H1 (cell line): ENCODE measurements at regions not wholly inside any gene's neighbourhood (a gene's known extent, or its start where the extent isn't known, plus 50 kb on each side); places are given as distances from the start of the nearest gene placed in this dataset.

Experiments used
- CTCF ChIA-PET: fragments of 300-600 bp; sonication (Branson Sonifier 250); formaldehyde crosslinking; loops from one replicate; lab custom pipeline; 2021; ENCODE audit not compliant: partially characterized antibody; lab: Charles Lee
- POLR2A ChIA-PET: fragments of 300-600 bp; sonication (Branson Sonifier 250); formaldehyde crosslinking; loops from one replicate; lab custom pipeline; 2021; ENCODE audit warnings: inconsistent platforms; ENCODE audit not compliant: partially characterized antibody; lab: Charles Lee
- DNase-seq, 2 experiments: peaks; one replicate each; pipeline versions ENCODE4 v3.0.0 to v3.0.0-alpha.2; 2010 to 2022; ENCODE audit warnings: low spot score in 2 of 2, low read depth in 1 of 2, mixed read lengths in 1 of 2
- FAIRE-seq: peaks from 2 replicates; lab custom pipeline; 2011; peaks lifted over from hg19 to GRCh38; lab: Jason Lieb, UNC
- H2AFZ ChIP-seq: 2 replicates; pipeline ENCODE4 v1.8.1; 2012; ENCODE audit warnings: low read length, inconsistent platforms
- H2AK5ac ChIP-seq: 2 replicates; pipeline ENCODE4 v1.6.1; 2013; ENCODE audit warnings: low read depth, low read length
- H2BK120ac ChIP-seq: replicated peaks from 2 replicates; pipeline ENCODE3; 2013; ENCODE audit warnings: low read depth, low read length, inconsistent platforms
- H2BK12ac ChIP-seq: 2 replicates; pipeline ENCODE4 v1.6.1; 2013; ENCODE audit warnings: low read depth, low read length
- H2BK15ac ChIP-seq: 2 replicates; pipeline ENCODE4 v1.6.1; 2013; ENCODE audit warnings: low read length
- H2BK20ac ChIP-seq: 2 replicates; pipeline ENCODE4 v1.6.1; 2013; ENCODE audit warnings: low read length
- H2BK5ac ChIP-seq: 2 replicates; pipeline ENCODE4 v1.6.1; 2013; ENCODE audit warnings: low read depth, low read length
- H3K14ac ChIP-seq: 2 replicates; pipeline ENCODE4 v1.6.1; 2013; ENCODE audit warnings: inconsistent platforms; ENCODE audit not compliant: insufficient read length
- H3K18ac ChIP-seq: 2 replicates; pipeline ENCODE4 v1.6.1; 2013; ENCODE audit warnings: low read length; ENCODE audit errors: extremely low read depth
- H3K23ac ChIP-seq: 2 replicates; pipeline ENCODE4 v1.6.1; 2013; ENCODE audit warnings: inconsistent platforms; ENCODE audit not compliant: insufficient read length
- H3K23me2 ChIP-seq: 2 replicates; pipeline ENCODE4 v1.6.1; 2013; ENCODE audit warnings: low read depth, low read length
- H3K27ac ChIP-seq: 2 replicates; pipeline ENCODE4 v1.6.1; 2011; ENCODE audit warnings: low read depth, low read length, inconsistent platforms
- H3K27me3 ChIP-seq, 4 experiments: replicated peaks in 1 of 4; 1 replicate in 1 of 4; 2 replicates in 3 of 4; pipeline versions ENCODE4 v1.6.1 to v1.8.1; 2011 to 2013; ENCODE audit warnings: low read length in 3 of 4, mild to moderate bottlenecking in 3 of 4, inconsistent platforms in 2 of 4, mixed read lengths in 2 of 4, moderate library complexity in 1 of 4; ENCODE audit not compliant: control insufficient read depth in 3 of 4, insufficient read depth in 3 of 4; ENCODE audit errors: extremely low read depth in 1 of 4
- H3K36me3 ChIP-seq, 4 experiments: 2 replicates each; pipeline versions ENCODE4 v1.6.1 to v1.8.1; 2011 to 2013; ENCODE audit warnings: mild to moderate bottlenecking in 4 of 4, low read length in 3 of 4, moderate library complexity in 2 of 4, control low read depth in 1 of 4, inconsistent platforms in 1 of 4; ENCODE audit not compliant: insufficient read depth in 4 of 4, control insufficient read depth in 2 of 4
- H3K4ac ChIP-seq: replicated peaks from 2 replicates; pipeline ENCODE3; 2013; ENCODE audit warnings: low read length, low read depth, mixed read lengths, inconsistent platforms; ENCODE audit not compliant: insufficient read length
- H3K4me1 ChIP-seq, 4 experiments: replicated peaks in 1 of 4; 1 replicate in 1 of 4; 2 replicates in 3 of 4; pipeline versions ENCODE4 v1.6.1 to v1.8.1; 2011 to 2013; ENCODE audit warnings: low read length in 3 of 4, inconsistent platforms in 2 of 4, mixed read lengths in 1 of 4; ENCODE audit not compliant: insufficient read depth in 4 of 4, control insufficient read depth in 3 of 4
- H3K4me2 ChIP-seq, 2 experiments: 2 replicates each; pipeline versions ENCODE4 v1.6.1 to v1.8.1; 2011 to 2013; ENCODE audit warnings: low read depth in 2 of 2, low read length in 2 of 2, control low read depth in 1 of 2, inconsistent platforms in 1 of 2, mild to moderate bottlenecking in 1 of 2; ENCODE audit not compliant: insufficient read depth in 1 of 2
- H3K4me3 ChIP-seq, 4 experiments: fragments of 200-600, 300-600 bp in 1 of 4; sonication (generic), shearing (Covaris generic), sonication (Bioruptor Twin) in 1 of 4; 2 replicates each; pipeline versions ENCODE4 v1.5.1 to v1.8.1; 2011 to 2016; ENCODE audit warnings: low read length in 4 of 4, low read depth in 3 of 4, control low read depth in 2 of 4, inconsistent platforms in 2 of 4, mild to moderate bottlenecking in 2 of 4, mixed read lengths in 1 of 4, moderate library complexity in 1 of 4; ENCODE audit not compliant: insufficient read depth in 2 of 4; ENCODE audit errors: extremely low read depth in 1 of 4
- H3K56ac ChIP-seq: replicated peaks from 2 replicates; pipeline ENCODE3; 2013; ENCODE audit warnings: low read depth, mild to moderate bottlenecking, mixed read lengths, low read length, inconsistent platforms; ENCODE audit not compliant: insufficient read length
- H3K79me1 ChIP-seq: 2 replicates; pipeline ENCODE4 v1.6.1; 2013; ENCODE audit warnings: low read depth, low read length, control low read depth
- H3K79me2 ChIP-seq, 2 experiments: 2 replicates each; pipeline versions ENCODE4 v1.6.1 to v1.8.1; 2012 to 2013; ENCODE audit warnings: low read length in 2 of 2, mild to moderate bottlenecking in 2 of 2, inconsistent platforms in 1 of 2; ENCODE audit not compliant: insufficient read depth in 2 of 2, control insufficient read depth in 1 of 2
- H3K9ac ChIP-seq, 4 experiments: replicated peaks in 1 of 4; 1 replicate in 1 of 4; 2 replicates in 3 of 4; pipeline versions ENCODE4 v1.6.1 to v1.8.1; 2011 to 2013; ENCODE audit warnings: low read depth in 3 of 4, low read length in 3 of 4, control low read depth in 2 of 4, mild to moderate bottlenecking in 2 of 4, moderate library complexity in 2 of 4, inconsistent platforms in 1 of 4; ENCODE audit errors: extremely low read depth in 1 of 4
- H3K9me3 ChIP-seq, 2 experiments: 2 replicates each; pipeline versions ENCODE4 v1.6.1 to v1.8.1; 2012 to 2013; ENCODE audit warnings: mild to moderate bottlenecking in 2 of 2, moderate library complexity in 2 of 2, control low read depth in 1 of 2, inconsistent platforms in 1 of 2, low read depth in 1 of 2, low read length in 1 of 2, mixed read lengths in 1 of 2; ENCODE audit not compliant: insufficient read depth in 2 of 2
- H4K20me1 ChIP-seq, 2 experiments: replicated peaks in 1 of 2; 2 replicates each; pipeline versions ENCODE3 to v1.8.1; 2011 to 2013; ENCODE audit warnings: inconsistent platforms in 2 of 2, low read length in 2 of 2, mild to moderate bottlenecking in 1 of 2; ENCODE audit not compliant: insufficient read depth in 2 of 2, control insufficient read depth in 1 of 2
- H4K5ac ChIP-seq: 2 replicates; pipeline ENCODE4 v1.6.1; 2013; ENCODE audit warnings: low read length, low read depth, mixed read lengths, inconsistent platforms; ENCODE audit not compliant: insufficient read length
- H4K8ac ChIP-seq: 2 replicates; pipeline ENCODE4 v1.8.0; 2013; ENCODE audit warnings: mild to moderate bottlenecking, moderate library complexity, low read length, inconsistent platforms; ENCODE audit not compliant: insufficient read depth; ENCODE audit errors: extremely low read depth
- H4K91ac ChIP-seq: replicated peaks from 2 replicates; pipeline ENCODE3; 2013; ENCODE audit warnings: low read length, mixed read lengths, inconsistent platforms; ENCODE audit not compliant: insufficient read length
- ATF3 ChIP-seq: IDR thresholded peaks from 2 replicates; pipeline ENCODE4 v1.6.1; 2011; ENCODE audit warnings: low read depth, mild to moderate bottlenecking, low read length; ENCODE audit not compliant: insufficient read depth
- BACH1 ChIP-seq: IDR thresholded peaks from 2 replicates; pipeline ENCODE4 v1.6.1; 2012; ENCODE audit warnings: low read length, improper control_type of control experiment
- CBX8 ChIP-seq: fragments of 300-800, 300-1000 bp; sonication (generic); IDR thresholded peaks from 2 replicates; pipeline ENCODE4 v1.7.1; 2016; ENCODE audit warnings: low read depth, low read length, borderline replicate concordance
- CHD1 ChIP-seq: IDR thresholded peaks from 2 replicates; pipeline ENCODE4 v1.6.1; 2012; ENCODE audit warnings: low read depth, low read length, improper control_type of control experiment
- EP300 ChIP-seq, 2 experiments: IDR thresholded peaks; 1 replicate in 1 of 2; 2 replicates in 1 of 2; pipeline ENCODE4 v1.6.1; 2011 to 2012; ENCODE audit warnings: low read depth in 2 of 2, low read length in 2 of 2, mild to moderate bottlenecking in 2 of 2, borderline replicate concordance in 1 of 2, inconsistent platforms in 1 of 2, moderate library complexity in 1 of 2
- JUN ChIP-seq: IDR thresholded peaks from 2 replicates; pipeline ENCODE4 v1.6.1; 2011; ENCODE audit warnings: low read depth, mild to moderate bottlenecking, improper control_type of control experiment, low read length
- NRF1 ChIP-seq: IDR thresholded peaks from 2 replicates; pipeline ENCODE4 v1.6.1; 2011; ENCODE audit warnings: mild to moderate bottlenecking, low read depth, low read length, improper control_type of control experiment
- RAD21 ChIP-seq, 2 experiments: IDR thresholded peaks in 1 of 2; conservative IDR thresholded peaks in 1 of 2; 2 replicates each; pipeline ENCODE4 v1.6.1; 2011; ENCODE audit warnings: low read depth in 2 of 2, low read length in 2 of 2, improper control_type of control experiment in 1 of 2, inconsistent platforms in 1 of 2, mild to moderate bottlenecking in 1 of 2, moderate library complexity in 1 of 2
- SIN3A ChIP-seq, 2 experiments: IDR thresholded peaks in 1 of 2; conservative IDR thresholded peaks in 1 of 2; 2 replicates each; pipeline ENCODE4 v1.6.1; 2011 to 2012; ENCODE audit warnings: low read length in 2 of 2, improper control_type of control experiment in 1 of 2, low read depth in 1 of 2, mild to moderate bottlenecking in 1 of 2
- SIRT6 ChIP-seq: IDR thresholded peaks from one replicate; pipeline ENCODE4 v1.7.1; 2012; ENCODE audit warnings: low read length, inconsistent platforms
- SIX5 ChIP-seq: IDR thresholded peaks from 2 replicates; pipeline ENCODE4 v1.6.1; 2011; ENCODE audit warnings: mild to moderate bottlenecking, low read depth, low read length
- SUZ12 ChIP-seq: fragments of 200-600 bp; sonication (generic); IDR thresholded peaks from 2 replicates; pipeline ENCODE4 v1.6.1; 2012; ENCODE audit warnings: mild to moderate bottlenecking, inconsistent platforms, low read length, moderate library complexity, mixed read lengths
- TAF7 ChIP-seq: optimal IDR thresholded peaks from 2 replicates; pipeline ENCODE3; 2011; ENCODE audit warnings: low read depth, mild to moderate bottlenecking, inconsistent platforms, low read length, moderate library complexity, borderline replicate concordance
- ZNF274 ChIP-seq: IDR thresholded peaks from 2 replicates; pipeline ENCODE4 v1.7.0; 2012; ENCODE audit warnings: low read length, borderline replicate concordance; ENCODE audit errors: extremely low read depth
- WGBS, 2 experiments: shearing (Covaris generic) in 1 of 2; methylation state at CpG; one replicate each; pipeline versions ENCODE4 v1.1.6 to v1.1.7; 2013 to 2015; ENCODE audit warnings: low lambda C conversion rate in 2 of 2, mixed read lengths in 2 of 2, inconsistent platforms in 1 of 2, low coverage in 1 of 2, missing lambda C conversion rate in 1 of 2; ENCODE audit not compliant: insufficient replicate concordance in 2 of 2, insufficient coverage in 1 of 2, insufficient read length in 1 of 2; ENCODE audit errors: extremely low coverage in 1 of 2, missing lambda C conversion rate in 1 of 2; 5-methylcytosine and 5-hydroxymethylcytosine counted together

GRCh38 chr20:2224368-2224639 lies 71.5 kb upstream of the TGM3 start:
- H2AFZ ChIP-seq: no peak overlapping the region
- CTCF ChIA-PET: interaction anchor here (0.7 kb wide), 1 partner anchor 24 kb away, joined by 3 read pairs; no protein-coding TSS in a partner anchor
- TF ChIP-seq SIX5 (no peak), ZNF274 (no peak), TAF7 (no peak), SUZ12 (no peak), SIRT6 (no peak), SIN3A (conservative IDR thresholded peaks at IDR 0.05 in 1 of 2, IDR thresholded peaks at IDR 0.05 in 1 of 2; ENCODE audit: low read depth in 1 of 2, low read length in 2 of 2) (no peak), RAD21 (IDR thresholded peaks at IDR 0.05 in 1 of 2, conservative IDR thresholded peaks at IDR 0.05 in 1 of 2; ENCODE audit: low read depth in 2 of 2, low read length in 2 of 2) (no peak), BACH1 (no peak), NRF1 (no peak), JUN (no peak), CHD1 (no peak), CBX8 (no peak), ATF3 (no peak), EP300 (IDR thresholded peaks at IDR 0.05; ENCODE audit: borderline replicate concordance in 1 of 2, low read depth in 2 of 2, low read length in 2 of 2) (no peak)

More at GRCh38 chr20:2224368-2224639, 71.5 kb upstream of the TGM3 start:
- Histone ChIP-seq H2BK5ac (no peak overlapping the region), H2BK20ac (no peak overlapping the region), H3K14ac (no peak overlapping the region), H3K27ac (no peak overlapping the region), H3K23me2 (no peaks in the 10 kb centered on the region), H3K79me2 (no peaks in the 10 kb centered on the region), H4K20me1 (no peaks in the 10 kb centered on the region), H2AK5ac (no peak overlapping the region), H3K4me3 (no peak overlapping the region), H2BK15ac (no peak overlapping the region), H2BK12ac (no peak overlapping the region), H3K9ac (no peak overlapping the region), H2BK120ac (no peak overlapping the region), H4K91ac (no peak overlapping the region), H4K8ac (no peak overlapping the region), H3K23ac (no peak overlapping the region), H3K4me2 (no peak overlapping the region), H3K56ac (no peak overlapping the region), H3K36me3 (no peaks in the 10 kb centered on the region), H3K18ac (no peak overlapping the region), H4K5ac (no peak overlapping the region), H3K79me1 (no peaks in the 10 kb centered on the region), H3K4me1 (no peaks in the 10 kb centered on the region), H3K4ac (no peak overlapping the region), H3K27me3 (no peaks in the 10 kb centered on the region), H3K9me3 (peaks cover 0 to 3% of the 10 kb centered on the region in 2 experiments; a peak in 1 of 4 replicates)
- DNase-seq (no peak), FAIRE-seq (no peak)
- 51% methylated on average over 3 of the region's 3 CpGs; no CpG with 5 or more reads in 1 of the 2 experiments for WGBS, 2 experiments
- POLR2A ChIA-PET: no interaction called here
